Fibroblast of mammary gland (primary cell): ENCODE measurements at regions not wholly inside any gene's neighbourhood (a gene's known extent, or its start where the extent isn't known, plus 50 kb on each side); places are given as distances from the start of the nearest gene placed in this dataset.
"Not testable (repeated sequence)": the region's sequence is repeated elsewhere in the genome, so short reads cannot be mapped to it uniquely, and the experiment has no call there.

Experiments
- DNase-seq: peaks from one replicate; pipeline ENCODE4 v3.0.0-alpha.2; 2010; ENCODE audit warnings: low read depth
- H3K4me3 ChIP-seq: 2 replicates; pipeline ENCODE4 v1.5.1; 2011; ENCODE audit warnings: low read depth, mild to moderate bottlenecking, low read length, moderate library complexity; ENCODE audit not compliant: control insufficient read depth
- CTCF ChIP-seq: conservative IDR thresholded peaks from 2 replicates; pipeline ENCODE4 v1.5.1; 2011; ENCODE audit warnings: low read depth, low read length, inconsistent platforms; ENCODE audit not compliant: control insufficient read depth, insufficient read depth

GRCh38 chr12:72747111-72747849, 475.1 kb downstream of the TRHDE start:
- no peak for TF ChIP-seq CTCF
- no peak for DNase-seq
- no peak overlapping the region for H3K4me3 ChIP-seq

- no peak for DNase-seq
- H3K4me3 ChIP-seq, result no peak overlapping the region
- no peak for TF ChIP-seq CTCF
Observed at GRCh38 chr12:72748971-72749370, 476.8 kb downstream of the TRHDE start.

GRCh38 chr12:72753571-72753970, 481.4 kb downstream of the TRHDE start:
- TF ChIP-seq CTCF, result no peak
- no peak overlapping the region for H3K4me3 ChIP-seq
- DNase-seq, result no peak

GRCh38 chr12:72754026-72754425, 481.9 kb downstream of the TRHDE start:
- H3K4me3 ChIP-seq, DNase-seq: not testable (repeated sequence)

- no peak for TF ChIP-seq CTCF
Observed at GRCh38 chr12:72766517-72766916, 494.3 kb downstream of the TRHDE start.

GRCh38 chr12:72774023-72774422, 501.9 kb downstream of the TRHDE start:
- H3K4me3 ChIP-seq, result no peak overlapping the region
- no peak for TF ChIP-seq CTCF
- DNase-seq, result no peak

More at GRCh38 chr12:72766517-72766916, 494.3 kb downstream of the TRHDE start:
- DNase-seq, result no peak
- no peak overlapping the region for H3K4me3 ChIP-seq

GRCh38 chr12:72777806-72778205, 505.6 kb downstream of the TRHDE start:
- TF ChIP-seq CTCF, result no peak
- no peak for DNase-seq
- no peak overlapping the region for H3K4me3 ChIP-seq
